ENCODE measurements at regions not wholly inside any gene's neighbourhood (a gene's known extent, or its start where the extent isn't known, plus 50 kb on each side); places are given as distances from the start of the nearest gene placed in this dataset.

- Histone ChIP-seq H3K4me1 (ENCODE audit: insufficient read depth, insufficient read length) (no peaks in the 10 kb centered on the region), H3K36me3 (ENCODE audit: insufficient read depth, insufficient read length, low read length) (no peaks in the 10 kb centered on the region), H3K27me3 (ENCODE audit: insufficient read depth, insufficient read length) (no peaks in the 10 kb centered on the region), H3K9me3 (ENCODE audit: insufficient read depth, low read length) (no peaks in the 10 kb centered on the region), H3K4me3 (ENCODE audit: insufficient read length, low read depth) (no peak overlapping the region), H3K9ac (ENCODE audit: insufficient read length, low read depth) (no peak overlapping the region)
- TF ChIP-seq SUZ12 (IDR thresholded peaks at IDR 0.05; ENCODE audit: extremely low read depth, insufficient read depth, insufficient read length) (no peak), YY1 (IDR thresholded peaks at IDR 0.05; ENCODE audit: insufficient read depth, insufficient read length) (no peak), ZNF274 (IDR thresholded peaks at IDR 0.05; ENCODE audit: low read depth, low read length) (no peak)
- DNase-seq (ENCODE audit: low read depth, low spot score): no peak
Measured at GRCh38 chr5:125583321-125584139, 837.1 kb upstream of the ZNF608 start.

- Histone ChIP-seq H3K9ac (ENCODE audit: insufficient read length, low read depth) (no peak overlapping the region), H3K36me3 (ENCODE audit: insufficient read depth, insufficient read length, low read length) (no peaks in the 10 kb centered on the region), H3K4me1 (ENCODE audit: insufficient read depth, insufficient read length) (no peaks in the 10 kb centered on the region), H3K27me3 (ENCODE audit: insufficient read depth, insufficient read length) (no peaks in the 10 kb centered on the region), H3K9me3 (ENCODE audit: insufficient read depth, low read length) (no peaks in the 10 kb centered on the region), H3K4me3 (ENCODE audit: insufficient read length, low read depth) (no peak overlapping the region)
- TF ChIP-seq ZNF274 (IDR thresholded peaks at IDR 0.05; ENCODE audit: low read depth, low read length): no peak
- no peak for TF ChIP-seq SUZ12 (IDR thresholded peaks at IDR 0.05; ENCODE audit: extremely low read depth, insufficient read depth, insufficient read length)
- no peak for TF ChIP-seq YY1 (IDR thresholded peaks at IDR 0.05; ENCODE audit: insufficient read depth, insufficient read length)
- DNase-seq (ENCODE audit: low read depth, low spot score): no peak
Measured at GRCh38 chr5:125584140-125584520, 837.7 kb upstream of the ZNF608 start.

- H3K4me1 ChIP-seq (ENCODE audit: insufficient read depth, insufficient read length): no peaks in the 10 kb centered on the region
- no peak overlapping the region for H3K9ac ChIP-seq (ENCODE audit: insufficient read length, low read depth)
- TF ChIP-seq ZNF274 (IDR thresholded peaks at IDR 0.05; ENCODE audit: low read depth, low read length) (no peak), SUZ12 (IDR thresholded peaks at IDR 0.05; ENCODE audit: extremely low read depth, insufficient read depth, insufficient read length) (no peak), YY1 (IDR thresholded peaks at IDR 0.05; ENCODE audit: insufficient read depth, insufficient read length) (no peak)
- H3K9me3 ChIP-seq (ENCODE audit: insufficient read depth, low read length): no peaks in the 10 kb centered on the region
- H3K4me3 ChIP-seq (ENCODE audit: insufficient read length, low read depth): no peak overlapping the region
- DNase-seq (ENCODE audit: low read depth, low spot score): no peak
- H3K36me3 ChIP-seq (ENCODE audit: insufficient read depth, insufficient read length, low read length): no peaks in the 10 kb centered on the region
- H3K27me3 ChIP-seq (ENCODE audit: insufficient read depth, insufficient read length): no peaks in the 10 kb centered on the region
Measured at GRCh38 chr5:125587631-125588030, 835.6 kb upstream of the GRAMD2B start.

DNA sequence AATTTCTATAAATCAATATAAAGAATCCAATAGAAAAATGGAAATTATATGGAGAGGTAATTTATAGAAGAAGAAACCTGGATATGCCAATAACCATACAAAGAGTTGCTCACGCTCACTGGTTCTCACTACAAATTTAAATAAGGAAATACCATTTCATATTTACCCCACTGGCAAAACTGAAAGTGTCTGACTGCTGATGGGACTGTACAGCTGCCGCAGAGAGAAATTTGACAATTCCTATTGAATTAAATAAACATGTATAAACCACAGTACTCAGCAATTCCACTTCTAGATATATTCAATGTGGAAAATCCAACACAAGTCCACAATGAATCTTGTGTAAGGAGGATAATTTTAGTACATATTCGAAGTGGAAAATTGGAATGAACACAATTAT lies 830.4 kb upstream of the GRAMD2B start:
- H3K9ac ChIP-seq (ENCODE audit: insufficient read length, low read depth): no peak overlapping the region
- DNase-seq (ENCODE audit: low read depth, low spot score): no peak
- H3K4me3 ChIP-seq (ENCODE audit: insufficient read length, low read depth): no peak overlapping the region
- H3K27me3 ChIP-seq (ENCODE audit: insufficient read depth, insufficient read length): no peaks in the 10 kb centered on the region
- H3K9me3 ChIP-seq (ENCODE audit: insufficient read depth, low read length): no peaks in the 10 kb centered on the region
- TF ChIP-seq SUZ12 (IDR thresholded peaks at IDR 0.05; ENCODE audit: extremely low read depth, insufficient read depth, insufficient read length) (no peak), ZNF274 (IDR thresholded peaks at IDR 0.05; ENCODE audit: low read depth, low read length) (no peak), YY1 (IDR thresholded peaks at IDR 0.05; ENCODE audit: insufficient read depth, insufficient read length) (no peak)
- H3K36me3 ChIP-seq (ENCODE audit: insufficient read depth, insufficient read length, low read length): no peaks in the 10 kb centered on the region
- H3K4me1 ChIP-seq (ENCODE audit: insufficient read depth, insufficient read length): no peaks in the 10 kb centered on the region

GRCh38 chr5:125595095-125595494 lies 828.1 kb upstream of the GRAMD2B start:
- no peaks in the 10 kb centered on the region for H3K4me1 ChIP-seq (ENCODE audit: insufficient read depth, insufficient read length)
- no peaks in the 10 kb centered on the region for H3K9me3 ChIP-seq (ENCODE audit: insufficient read depth, low read length)
- H3K4me3 ChIP-seq (ENCODE audit: insufficient read length, low read depth): no peak overlapping the region
- no peak for DNase-seq (ENCODE audit: low read depth, low spot score)
- no peaks in the 10 kb centered on the region for H3K27me3 ChIP-seq (ENCODE audit: insufficient read depth, insufficient read length)
- no peak overlapping the region for H3K9ac ChIP-seq (ENCODE audit: insufficient read length, low read depth)
- TF ChIP-seq SUZ12 (IDR thresholded peaks at IDR 0.05; ENCODE audit: extremely low read depth, insufficient read depth, insufficient read length) (no peak), YY1 (IDR thresholded peaks at IDR 0.05; ENCODE audit: insufficient read depth, insufficient read length) (no peak), ZNF274 (IDR thresholded peaks at IDR 0.05; ENCODE audit: low read depth, low read length) (no peak)
- no peaks in the 10 kb centered on the region for H3K36me3 ChIP-seq (ENCODE audit: insufficient read depth, insufficient read length, low read length)

- Histone ChIP-seq H3K9me3 (ENCODE audit: insufficient read depth, low read length) (no peaks in the 10 kb centered on the region), H3K4me3 (ENCODE audit: insufficient read length, low read depth) (no peak overlapping the region), H3K4me1 (ENCODE audit: insufficient read depth, insufficient read length) (no peaks in the 10 kb centered on the region), H3K27me3 (ENCODE audit: insufficient read depth, insufficient read length) (no peaks in the 10 kb centered on the region), H3K9ac (ENCODE audit: insufficient read length, low read depth) (no peak overlapping the region), H3K36me3 (ENCODE audit: insufficient read depth, insufficient read length, low read length) (no peaks in the 10 kb centered on the region)
- DNase-seq (ENCODE audit: low read depth, low spot score): no peak
- no peak for TF ChIP-seq ZNF274 (IDR thresholded peaks at IDR 0.05; ENCODE audit: low read depth, low read length)
- no peak for TF ChIP-seq YY1 (IDR thresholded peaks at IDR 0.05; ENCODE audit: insufficient read depth, insufficient read length)
- no peak for TF ChIP-seq SUZ12 (IDR thresholded peaks at IDR 0.05; ENCODE audit: extremely low read depth, insufficient read depth, insufficient read length)
Measured at GRCh38 chr5:125595845-125596244, 827.4 kb upstream of the GRAMD2B start.

- Histone ChIP-seq H3K9me3 (ENCODE audit: insufficient read depth, low read length) (no peaks in the 10 kb centered on the region), H3K9ac (ENCODE audit: insufficient read length, low read depth) (no peak overlapping the region), H3K27me3 (ENCODE audit: insufficient read depth, insufficient read length) (no peaks in the 10 kb centered on the region), H3K4me3 (ENCODE audit: insufficient read length, low read depth) (no peak overlapping the region), H3K4me1 (ENCODE audit: insufficient read depth, insufficient read length) (no peaks in the 10 kb centered on the region), H3K36me3 (ENCODE audit: insufficient read depth, insufficient read length, low read length) (no peaks in the 10 kb centered on the region)
- no peak for TF ChIP-seq ZNF274 (IDR thresholded peaks at IDR 0.05; ENCODE audit: low read depth, low read length)
- TF ChIP-seq SUZ12 (IDR thresholded peaks at IDR 0.05; ENCODE audit: extremely low read depth, insufficient read depth, insufficient read length): no peak
- TF ChIP-seq YY1 (IDR thresholded peaks at IDR 0.05; ENCODE audit: insufficient read depth, insufficient read length): no peak
- DNase-seq (ENCODE audit: low read depth, low spot score): no peak
Measured at GRCh38 chr5:125597338-125597737, 825.9 kb upstream of the GRAMD2B start.
